Stimulated activated CD8-positive, alpha-beta memory T cell treated with anti-CD3 and anti-CD28 coated beads, Interleukin-7, amount 100 ng/mL, for 24 hours (primary cell): ENCODE measurements at regions not wholly inside any gene's neighbourhood (a gene's known extent, or its start where the extent isn't known, plus 50 kb on each side); places are given as distances from the start of the nearest gene placed in this dataset.

ENCODE experiments used
- DNase-seq: peaks from one replicate; pipeline ENCODE4 v3.0.0-alpha.2; 2020; ENCODE audit warnings: low read depth

DNA sequence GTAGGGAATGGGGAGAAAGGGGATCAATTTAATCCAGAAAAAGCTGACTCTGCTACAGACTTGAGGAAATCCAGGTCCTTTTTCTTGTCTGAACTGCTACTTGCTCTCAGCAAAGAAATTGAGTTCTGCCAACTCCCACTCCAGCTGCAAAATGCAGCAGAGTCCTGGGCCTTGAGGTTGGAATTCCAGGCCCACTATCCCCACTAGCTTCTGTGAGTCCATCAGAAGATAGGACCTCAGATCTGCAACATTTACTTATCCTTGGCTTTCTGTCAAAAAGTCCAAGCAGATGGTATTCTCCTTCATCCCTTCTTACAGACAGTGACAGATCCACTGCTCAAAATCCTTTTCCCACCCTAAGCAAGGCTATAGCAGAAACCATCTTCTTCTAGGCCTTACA is 219.2 kb downstream of the ARHGAP12 start:
- no peak for DNase-seq

DNA sequence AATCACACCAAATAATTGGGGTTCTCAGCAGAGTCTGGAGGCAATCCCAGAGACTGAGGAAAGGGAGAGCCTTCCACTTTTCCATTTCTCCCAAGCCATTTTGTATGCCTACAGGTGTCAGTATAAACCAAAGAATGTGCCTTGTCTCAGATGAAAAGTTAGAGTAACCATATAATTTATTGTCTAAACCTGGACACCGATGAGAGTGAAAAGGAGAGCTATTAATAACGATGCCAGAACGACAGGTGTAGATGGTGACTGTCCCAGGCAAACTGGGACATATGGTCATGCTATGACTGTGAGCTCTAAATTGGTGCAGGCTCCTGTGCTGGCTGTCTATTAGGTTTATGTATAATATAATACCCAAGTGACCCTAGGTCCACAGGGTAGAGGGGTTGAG is 219.6 kb downstream of the ARHGAP12 start:
- no peak for DNase-seq

DNA sequence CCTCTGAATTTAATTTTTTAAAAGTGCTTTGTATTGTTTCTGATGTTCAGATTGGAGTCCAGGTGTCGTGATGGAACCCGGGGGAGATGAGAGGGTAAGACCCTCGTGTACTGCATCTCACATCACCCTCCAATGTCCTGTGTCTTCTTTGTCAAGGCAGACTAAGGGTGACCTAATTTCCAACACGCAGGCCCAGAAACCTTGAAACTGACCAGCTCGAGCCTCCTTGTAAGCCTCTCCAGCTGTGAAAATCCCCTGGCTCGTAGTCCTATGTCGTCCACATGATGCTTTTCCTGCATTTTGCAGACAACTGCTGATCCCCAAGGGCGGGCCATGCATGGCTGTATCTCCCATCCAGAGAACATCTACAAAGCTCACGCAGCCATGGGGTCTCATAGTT is 220.2 kb downstream of the ARHGAP12 start:
- DNase-seq = no peak

DNA sequence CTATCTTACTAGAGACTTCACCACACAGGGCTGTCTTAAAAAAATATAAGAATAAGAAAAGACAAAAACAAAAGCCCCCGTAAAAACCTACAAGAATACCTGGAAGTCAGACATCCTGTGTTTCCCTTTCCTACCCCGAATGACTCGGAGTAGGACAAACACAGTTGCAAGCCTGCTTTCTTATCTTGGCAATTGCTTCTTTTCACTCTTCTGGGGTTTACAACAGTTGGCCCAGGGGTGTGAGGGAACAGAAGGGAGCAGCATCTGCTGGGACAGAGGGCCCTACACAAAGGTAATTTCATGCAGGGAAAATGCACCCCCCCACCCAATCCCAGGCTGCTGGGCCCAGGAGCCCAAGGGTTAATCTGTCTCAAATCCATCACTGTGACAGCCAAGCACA is 220.6 kb downstream of the ARHGAP12 start:
- no peak for DNase-seq

DNA sequence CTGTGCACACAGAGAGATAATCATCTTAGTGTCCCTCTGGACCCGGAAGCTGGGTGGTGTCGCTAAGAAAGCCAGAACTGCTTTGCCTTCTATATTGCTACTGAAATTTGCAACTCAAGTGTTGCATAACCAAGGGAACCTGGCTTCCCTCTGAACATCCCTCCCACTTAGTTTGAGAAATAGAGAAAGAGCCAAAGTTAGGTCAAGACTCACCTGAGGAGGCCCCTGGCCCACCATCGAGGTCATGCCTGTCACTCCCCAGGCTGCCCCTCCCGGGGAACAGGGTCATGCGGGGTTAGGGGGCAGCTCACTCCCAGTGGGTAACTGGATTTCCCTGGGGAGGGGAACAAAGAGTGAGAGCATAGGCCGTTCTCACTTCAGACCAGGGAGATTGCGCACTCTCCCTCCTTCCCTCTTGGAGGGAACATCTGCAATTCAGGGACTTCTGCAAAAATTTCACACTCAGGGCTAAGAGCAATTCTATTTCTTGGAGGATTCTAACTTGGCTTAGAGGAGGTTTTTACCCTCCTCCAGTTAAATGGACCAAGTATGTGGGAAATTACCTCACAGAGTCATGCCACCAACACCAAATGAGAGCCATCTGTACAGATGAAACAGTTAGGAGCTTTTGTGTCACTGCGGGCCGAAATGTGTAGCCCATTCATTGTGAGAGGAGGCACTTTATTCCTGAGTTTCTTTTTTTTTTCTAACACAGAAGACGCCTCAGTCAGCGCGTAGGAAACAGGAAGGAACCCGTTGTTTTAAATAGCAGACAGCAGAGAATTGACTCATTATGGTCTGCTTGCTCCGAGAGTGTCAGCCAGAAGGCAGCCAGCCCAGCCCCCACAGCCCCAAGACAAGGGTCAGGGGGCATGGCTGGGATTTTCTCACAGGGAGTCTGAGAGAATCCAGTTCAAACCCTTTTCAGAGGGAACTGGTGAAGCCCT is 221.3 kb downstream of the ARHGAP12 start:
- DNase-seq = no peak

DNA sequence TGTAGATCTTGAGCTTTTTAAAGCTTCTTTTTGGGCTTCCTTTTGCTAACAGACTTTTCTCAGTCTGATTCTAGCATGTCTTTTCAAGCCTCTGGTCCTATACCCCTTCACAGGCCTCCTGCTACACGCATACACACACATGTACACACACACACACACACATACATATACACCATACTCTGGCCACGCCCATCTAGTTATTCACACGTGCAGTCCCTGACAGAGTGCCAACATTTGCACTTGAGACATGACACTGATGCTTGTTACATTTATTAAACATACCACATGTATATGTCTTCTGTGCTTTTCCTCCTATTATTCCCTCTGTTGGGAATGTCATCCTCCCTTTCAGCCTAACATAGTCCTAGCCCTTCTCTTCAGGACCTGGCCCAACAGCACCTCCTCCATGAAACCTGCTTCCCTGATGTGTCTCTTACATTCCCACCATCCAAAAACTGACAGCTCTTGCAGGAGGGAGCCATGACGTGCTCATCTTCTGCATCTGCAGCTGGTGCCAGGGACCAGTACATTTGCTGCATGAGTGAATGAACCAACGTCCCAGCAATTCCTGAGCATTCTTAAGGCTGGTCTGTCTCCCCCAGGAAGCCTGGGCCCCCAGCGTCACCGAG is 222.1 kb downstream of the ARHGAP12 start:
- no peak for DNase-seq

DNA sequence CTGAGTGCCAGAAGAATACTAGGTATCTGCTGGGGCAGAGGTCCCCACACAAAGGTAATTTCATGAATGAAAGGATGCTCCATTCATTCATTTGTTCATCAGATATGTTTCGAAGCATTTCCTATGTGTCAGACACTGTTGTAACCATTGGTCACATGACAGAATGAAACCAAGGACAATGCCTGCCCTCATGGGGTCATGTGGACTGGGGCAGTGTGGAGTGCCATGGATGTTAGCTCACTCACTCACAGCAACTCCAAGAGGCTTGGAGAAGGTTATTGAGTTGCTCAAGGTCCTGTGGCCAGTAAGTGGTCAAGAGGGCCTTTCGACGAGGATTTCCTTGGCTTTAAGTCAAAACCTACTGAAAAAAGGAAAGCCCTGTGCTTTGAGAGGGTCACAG is 223.5 kb downstream of the ARHGAP12 start:
- DNase-seq = no peak

DNA sequence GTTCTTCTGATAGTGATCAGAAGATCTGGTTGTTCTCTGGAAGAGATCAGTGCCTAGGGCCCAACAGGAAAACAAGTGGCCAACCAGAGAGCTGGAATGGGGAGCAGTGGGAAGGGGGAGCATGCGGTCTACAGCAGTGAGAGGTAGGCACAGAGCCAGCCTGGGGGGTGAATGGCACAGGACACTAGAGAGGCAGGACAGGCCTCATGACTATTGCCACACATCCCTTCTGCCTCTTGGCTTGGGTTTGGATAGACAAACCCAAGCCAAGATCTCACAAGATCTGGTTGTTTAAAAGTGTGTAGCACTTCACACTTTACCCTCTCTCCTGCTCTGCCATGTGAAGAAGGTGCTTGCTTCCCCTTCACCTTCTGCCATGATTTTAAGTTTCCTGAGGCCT is 224.4 kb downstream of the ARHGAP12 start:
- no peak for DNase-seq

DNA sequence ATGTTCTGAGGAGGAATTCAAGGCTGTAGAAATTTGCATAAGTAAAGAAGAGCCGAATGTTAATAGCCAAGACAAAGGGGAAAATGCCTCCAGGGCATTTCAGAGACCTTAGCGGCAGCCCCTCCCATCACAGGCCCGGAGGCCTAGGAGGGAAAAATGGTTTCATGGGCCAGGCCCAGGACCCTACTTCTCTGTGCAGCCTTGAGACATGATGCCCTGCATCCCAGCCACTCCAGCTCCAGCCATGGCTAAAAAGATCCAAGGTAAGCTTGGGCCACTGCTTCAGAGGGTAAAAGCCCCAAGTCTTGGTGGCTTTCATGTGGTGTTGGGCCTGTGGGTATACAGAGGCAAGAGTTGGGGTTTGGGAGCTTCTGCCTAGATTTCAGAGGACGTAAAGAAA is 225.7 kb downstream of the ARHGAP12 start:
- no peak for DNase-seq

DNA sequence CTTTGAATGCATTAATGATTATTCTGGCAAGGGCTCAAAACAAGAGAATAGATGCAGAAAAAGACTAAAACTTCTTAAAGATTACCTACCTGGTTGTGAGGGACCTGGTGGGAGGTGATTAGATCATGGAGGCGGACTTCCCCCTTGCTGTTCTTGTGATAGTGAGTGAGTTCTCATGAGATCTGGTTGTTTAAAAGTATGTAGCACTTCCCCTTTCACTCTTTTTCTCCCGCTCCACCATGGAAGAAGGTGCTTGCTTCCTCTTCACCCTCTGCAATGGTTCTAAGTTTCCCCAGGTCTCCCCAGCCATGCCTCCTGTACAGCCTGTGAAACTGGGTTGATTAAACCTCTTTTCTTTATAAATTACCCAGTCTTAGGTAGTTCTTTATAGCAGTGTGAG is 226.6 kb downstream of the ARHGAP12 start:
- DNase-seq = no peak

DNA sequence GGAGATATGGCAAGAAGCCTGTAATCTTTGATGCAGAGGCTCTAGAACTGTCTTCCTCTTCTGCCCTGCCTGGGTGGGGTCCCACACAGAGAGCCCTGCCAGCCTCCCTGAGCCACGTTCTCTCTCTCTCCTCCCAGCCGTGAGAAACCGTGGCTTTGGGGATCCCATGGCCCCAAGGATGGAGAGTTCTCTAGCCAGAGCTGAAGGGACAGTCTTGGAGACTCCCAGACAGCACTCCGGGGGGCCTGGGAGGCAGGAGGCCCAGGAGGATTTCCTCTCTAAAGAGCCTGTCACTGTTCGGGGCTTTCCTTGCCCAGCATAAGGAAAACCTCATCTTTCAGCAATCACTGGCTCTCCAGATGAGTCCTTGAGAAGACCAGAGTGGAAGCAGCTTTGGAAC is 227.1 kb downstream of the ARHGAP12 start:
- no peak for DNase-seq

DNA sequence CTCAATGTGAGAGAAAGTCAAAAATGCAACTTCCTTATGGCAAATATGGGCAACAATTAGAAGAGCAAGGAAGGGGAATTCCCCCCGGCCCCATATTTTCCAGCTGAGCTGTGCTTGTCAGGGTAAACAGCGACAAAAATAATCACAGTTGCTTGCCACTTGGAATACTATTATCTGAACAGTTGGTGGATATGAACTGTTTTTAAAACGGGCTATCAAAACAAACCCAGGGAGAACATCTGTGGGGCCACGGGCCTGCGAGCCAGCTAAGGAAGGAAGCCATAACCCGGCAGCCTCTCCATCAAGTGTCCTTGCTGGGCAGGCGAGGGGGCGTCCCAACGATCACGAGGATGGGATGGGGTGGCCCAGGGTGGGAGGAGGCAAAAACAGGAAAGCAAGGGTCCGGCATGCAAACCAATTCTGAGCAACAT is 228.4 kb downstream of the ARHGAP12 start:
- DNase-seq = no peak

DNA sequence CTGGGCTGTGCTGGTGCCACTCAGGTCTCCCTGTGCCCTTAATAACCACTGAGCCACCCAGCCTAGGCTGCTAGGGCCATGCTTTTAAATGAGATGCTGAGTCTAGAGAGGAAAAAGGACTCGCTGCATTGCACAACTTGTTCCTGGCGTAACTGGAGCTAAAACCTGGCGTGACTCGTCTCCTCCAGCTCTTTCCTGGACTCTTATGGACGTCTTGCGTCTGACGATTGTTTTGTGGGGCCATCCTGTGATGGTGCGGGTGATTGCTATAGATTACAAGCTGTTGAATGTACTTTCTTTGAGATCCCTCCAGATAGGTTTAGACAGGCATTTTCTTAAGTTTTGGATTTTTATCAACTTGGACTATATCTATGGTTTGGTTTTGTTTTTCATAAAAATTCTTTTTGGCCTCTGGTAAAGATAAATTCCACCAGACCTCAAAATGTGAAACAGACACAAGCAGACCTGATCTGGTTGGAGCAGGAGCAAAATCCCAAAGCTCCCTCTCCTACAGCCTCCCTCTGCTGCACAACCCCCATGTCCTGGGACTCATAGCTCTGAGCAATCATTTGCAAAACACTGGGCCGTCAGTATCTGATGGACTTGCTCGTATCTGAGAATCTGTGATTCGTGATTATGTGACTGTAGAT is 230.3 kb downstream of the ARHGAP12 start:
- DNase-seq = no peak

DNA sequence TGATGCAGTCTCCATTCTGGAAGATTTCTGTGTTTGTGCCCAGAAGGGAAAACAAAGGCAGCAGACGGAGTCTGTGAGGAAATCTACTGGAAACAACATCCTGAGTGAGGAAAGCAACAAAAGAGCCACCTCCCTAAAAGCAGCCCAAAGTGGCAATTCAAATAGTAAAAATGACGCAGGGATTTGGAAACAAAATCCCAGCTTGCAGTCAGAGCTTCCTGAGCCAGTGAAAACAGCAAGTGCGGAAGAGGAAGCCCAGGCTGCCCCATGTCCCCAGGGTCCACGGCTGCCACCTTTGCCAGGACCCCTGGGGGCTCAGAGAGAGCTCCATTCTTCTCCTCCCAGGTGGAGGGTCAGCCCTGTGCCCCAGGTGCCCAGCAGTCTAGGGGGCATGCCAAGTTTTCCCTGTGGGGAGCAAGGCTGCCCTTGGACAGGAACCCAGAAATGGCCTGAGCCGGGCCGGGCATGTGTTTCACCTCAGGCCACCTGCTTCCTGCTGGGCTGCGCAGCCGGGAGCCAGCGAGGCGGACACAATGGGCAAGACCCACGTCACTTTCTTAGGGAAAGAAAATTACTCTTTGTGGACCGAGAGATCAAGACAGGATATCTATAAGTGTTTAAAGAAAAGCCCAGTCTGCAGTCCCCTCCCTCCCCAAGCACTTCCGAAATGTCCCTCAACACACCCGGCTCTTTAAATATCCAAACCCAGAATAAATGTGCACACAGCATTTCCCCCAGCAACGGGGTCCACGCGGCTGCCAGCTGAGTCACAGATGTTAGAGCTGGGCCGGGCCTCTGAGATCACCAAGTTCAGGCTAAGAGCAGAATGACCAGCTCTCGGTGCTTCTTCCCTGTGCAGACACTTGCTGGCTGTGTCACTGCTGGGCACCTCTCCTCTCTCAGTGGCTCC is 231.1 kb downstream of the ARHGAP12 start:
- DNase-seq = no peak

DNA sequence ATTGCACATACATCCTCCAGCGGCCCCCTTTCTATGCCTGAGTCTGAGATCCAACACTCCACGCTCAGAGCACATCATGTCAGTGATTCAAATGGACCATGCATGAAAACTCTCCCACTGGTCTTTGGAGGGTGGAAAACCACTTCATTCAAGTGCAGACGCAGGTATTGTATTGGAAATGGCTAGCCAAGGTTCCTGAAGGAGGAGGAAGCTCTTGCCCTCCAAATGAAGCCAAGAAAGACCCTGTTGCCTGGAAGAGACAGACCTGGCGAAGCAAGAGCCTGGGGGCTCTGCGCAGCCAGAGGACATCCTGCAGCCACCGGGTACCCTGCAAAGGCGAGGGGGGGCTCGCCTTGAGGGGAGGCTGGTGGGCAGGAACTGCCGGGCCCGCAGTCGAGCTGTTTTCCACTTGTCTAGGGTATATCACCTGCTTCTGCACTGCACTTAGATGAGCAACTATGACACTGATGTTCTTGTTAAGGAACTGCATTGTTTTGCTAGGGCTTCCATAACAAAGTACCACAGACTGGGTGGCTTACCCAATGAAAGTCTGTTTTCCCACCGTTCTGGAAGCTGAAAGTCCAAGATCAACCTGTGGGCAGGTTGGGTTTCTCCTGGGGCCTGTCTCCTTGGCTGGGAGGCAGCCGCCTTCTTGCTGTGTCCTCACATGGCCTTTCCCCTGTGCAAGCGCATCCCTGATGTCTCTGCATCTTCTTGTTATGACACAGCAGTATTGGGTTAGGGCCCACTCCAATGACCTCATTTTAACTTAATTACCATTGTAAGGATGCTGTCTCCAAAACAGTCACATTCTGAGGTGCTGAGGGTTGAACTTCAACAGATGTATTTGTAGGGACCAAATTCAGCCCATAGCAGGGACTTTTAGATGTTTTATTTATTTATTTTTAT is 233.4 kb downstream of the ARHGAP12 start:
- DNase-seq = no peak

DNA sequence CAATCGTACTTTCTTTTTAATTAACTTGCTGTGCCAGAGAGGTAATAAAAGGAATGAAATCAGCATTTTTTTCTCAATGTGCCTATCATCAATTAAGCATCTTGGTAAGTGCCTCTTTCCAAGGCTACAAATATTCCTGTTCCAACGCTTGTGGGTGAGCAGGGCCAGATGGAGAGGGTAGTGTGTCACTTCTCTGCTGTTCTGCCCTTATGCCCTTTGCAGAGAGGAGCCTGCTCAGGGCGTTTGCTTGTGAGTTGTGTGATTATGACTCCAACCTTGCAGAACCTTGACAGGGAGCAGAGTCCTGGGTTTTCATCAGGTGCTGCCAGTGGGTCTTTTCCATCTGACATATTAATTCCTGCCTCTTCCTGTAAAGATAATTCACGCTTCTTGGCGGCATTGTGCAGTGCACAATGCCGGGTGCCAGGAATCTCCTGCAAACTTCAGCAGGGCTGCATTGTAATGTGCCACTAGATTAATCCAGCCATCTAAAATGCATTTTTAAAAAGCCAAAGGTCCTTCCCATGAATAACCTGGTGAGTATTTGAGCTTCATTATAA is 234.4 kb downstream of the ARHGAP12 start:
- DNase-seq = no peak

DNA sequence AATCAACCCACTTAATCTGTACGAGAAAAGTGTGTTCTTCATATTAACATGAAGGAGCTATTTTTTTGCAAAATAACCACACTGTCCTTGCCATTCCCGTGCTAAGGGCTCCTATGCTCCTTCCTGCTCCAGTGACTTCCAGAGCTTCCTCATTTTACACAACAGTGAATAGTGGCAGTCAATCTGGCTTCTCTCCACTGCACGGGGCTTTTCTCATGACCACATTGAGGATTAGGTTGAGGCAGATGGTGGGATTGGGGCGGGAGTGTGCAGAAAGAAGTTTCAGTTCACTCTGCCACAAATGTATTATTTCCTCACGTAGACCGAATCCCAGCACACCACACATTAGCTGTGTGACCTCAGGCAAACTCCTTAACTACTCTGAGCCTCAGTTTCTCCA is 235.1 kb downstream of the ARHGAP12 start:
- no peak for DNase-seq

DNA sequence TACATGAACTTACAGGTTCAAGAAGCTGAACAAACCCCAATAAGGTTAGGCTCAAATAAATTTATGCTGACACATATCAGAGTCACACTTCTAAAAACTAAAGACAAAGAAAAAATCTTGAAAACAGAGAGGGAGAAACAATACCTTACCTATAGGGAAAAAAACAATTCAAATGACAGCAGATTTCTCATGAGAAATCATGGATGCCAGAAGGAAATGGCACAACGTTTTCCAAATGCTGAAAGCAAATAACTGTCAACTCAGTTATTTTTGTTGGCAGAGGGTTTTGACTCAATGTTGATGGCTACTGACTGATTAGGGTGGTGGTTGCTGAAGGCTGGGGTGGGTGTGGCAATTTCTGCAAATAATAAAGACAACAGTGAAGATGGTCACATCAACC is 239.4 kb downstream of the ARHGAP12 start:
- no peak for DNase-seq

DNA sequence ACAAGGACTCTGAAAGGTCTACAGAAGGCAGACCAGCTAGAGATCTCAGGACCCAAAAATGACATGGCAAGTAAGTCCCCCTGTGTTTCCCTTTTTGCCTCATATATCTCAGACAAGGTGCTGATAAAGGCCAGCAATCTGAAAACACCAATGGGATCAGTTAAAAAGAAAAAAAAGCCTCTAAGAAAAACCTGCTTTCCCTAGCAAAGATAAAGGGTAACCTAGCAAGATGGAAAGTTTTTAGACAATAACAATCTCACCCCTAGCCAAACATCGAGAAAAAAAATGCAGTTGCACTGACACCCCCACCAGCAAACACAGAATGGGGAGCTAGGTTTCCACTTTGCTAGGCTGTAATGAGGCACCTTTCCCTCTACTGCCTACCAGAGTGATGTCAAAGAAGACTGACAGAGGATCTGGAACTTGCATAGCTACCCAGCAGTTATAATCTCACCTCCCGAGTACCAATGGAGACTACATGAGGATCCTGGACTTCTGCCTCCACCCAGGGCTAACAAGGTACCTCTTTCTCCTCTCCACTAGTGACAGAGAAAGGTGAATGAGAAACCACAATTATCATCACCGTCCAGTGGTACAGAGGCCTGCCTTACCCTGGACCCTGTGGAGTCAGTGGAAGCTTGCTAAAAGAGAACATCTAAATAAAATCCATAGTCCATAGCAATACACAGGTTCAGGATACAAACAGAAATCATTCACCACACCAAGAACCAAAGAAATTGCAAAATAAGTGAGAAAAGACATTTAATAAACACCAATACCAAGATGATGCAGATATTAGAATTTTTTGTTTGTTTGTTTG is 240.8 kb downstream of the ARHGAP12 start:
- DNase-seq = no peak

DNA sequence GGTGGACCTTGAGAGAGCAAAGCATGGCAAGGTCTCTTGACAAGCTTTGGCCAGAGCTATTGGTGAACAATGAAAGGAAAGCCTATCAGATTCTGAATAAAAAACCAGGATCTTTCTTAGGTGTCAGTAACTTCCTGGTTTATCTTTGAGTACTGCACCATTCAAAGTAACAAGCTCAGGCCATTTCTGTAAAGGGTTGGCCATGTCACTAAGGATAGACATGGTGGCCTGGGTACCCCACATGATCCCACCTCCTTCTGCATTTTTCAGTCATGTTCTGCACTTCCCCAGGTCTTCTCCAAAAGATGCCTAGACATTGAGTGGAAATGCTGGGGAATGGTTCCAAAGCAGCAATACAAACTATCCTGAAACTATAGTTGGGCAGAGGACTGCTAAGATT is 242.0 kb downstream of the ARHGAP12 start:
- no peak for DNase-seq
